Stomach (tissue), 4 donors: ENCODE measurements at regions not wholly inside any gene's neighbourhood (a gene's known extent, or its start where the extent isn't known, plus 50 kb on each side); places are given as distances from the start of the nearest gene placed in this dataset.

Experiments
- CTCF ChIP-seq, 7 experiments: fragments of 450-650 bp in 4 of 7; fragments of 200-600 bp in 3 of 7; sonication (generic) in 3 of 7; IDR thresholded peaks; one replicate each; pipeline ENCODE4 v1.5.1; 2016 to 2019; ENCODE audit warnings: antibody characterized with exemption in 7 of 7, control low read depth in 2 of 7, mild to moderate bottlenecking in 1 of 7
- EP300 ChIP-seq: sonication (generic); formaldehyde crosslinking; IDR thresholded peaks from one replicate; pipeline ENCODE4 v1.6.1; 2017; ENCODE audit warnings: antibody characterized with exemption
- POLR2A ChIP-seq, 4 donors: fragments of 450-650 bp; IDR thresholded peaks; one replicate each; pipeline ENCODE4 v1.6.1; 2016; ENCODE audit warnings: antibody characterized with exemption in 4 of 4, control low read depth in 2 of 4, mild to moderate bottlenecking in 1 of 4, moderate library complexity in 1 of 4
- POLR2AphosphoS5 ChIP-seq, 3 donors: sonication (generic); formaldehyde crosslinking; IDR thresholded peaks; one replicate each; pipeline ENCODE4 v1.6.1; 2016; ENCODE audit warnings: antibody characterized with exemption in 3 of 3

- TF ChIP-seq CTCF (IDR thresholded peaks at IDR 0.05) = no peak
- no peak for TF ChIP-seq POLR2A (IDR thresholded peaks at IDR 0.05)
- TF ChIP-seq POLR2AphosphoS5 (IDR thresholded peaks at IDR 0.05) = no peak
- TF ChIP-seq EP300 = no peak
Measured at GRCh38 chr3:166322391-166322790, 485.2 kb upstream of the BCHE start.
